Left ventricle myocardium superior (tissue), 1 donor: ENCODE measurements at regions not wholly inside any gene's neighbourhood (a gene's known extent, or its start where the extent isn't known, plus 50 kb on each side); places are given as distances from the start of the nearest gene placed in this dataset.

Experiments used
- ATAC-seq: fragments of 200-7000 bp; cut with Tn5 transposase; one replicate; pipeline ENCODE4 v1.9.1; 2020; ENCODE audit warnings: mild to moderate bottlenecking, moderate library complexity
- DNase-seq: peaks from one replicate; pipeline ENCODE4 v3.0.0-alpha.2; 2020
- intact Hi-C: fragments of 100-400 bp; cut with micrococcal nuclease; formaldehyde crosslinking; loops from one replicate; pipeline ENCODE4 v1.11.0; 2022
- donor health status: DM: no; HTN: yes; CAD: no; lungs with severe emphysema.

GRCh38 chr3:98967758-98968157 lies 66.3 kb upstream of the DCBLD2 start:
- DNase-seq (no peak), ATAC-seq (no peak)
- intact Hi-C loops = no loop called here

- intact Hi-C loops = no loop called here
- DNase-seq (no peak), ATAC-seq (no peak)
Observed at GRCh38 chr3:98966862-98967546, 65.5 kb upstream of the DCBLD2 start.

- ATAC-seq = no peak
- intact Hi-C loops = no loop called here
- DNase-seq = no peak
Observed at GRCh38 chr3:98966434-98966833, 64.9 kb upstream of the DCBLD2 start.

GRCh38 chr3:98964784-98965183 lies 63.3 kb upstream of the DCBLD2 start:
- DNase-seq = no peak
- intact Hi-C loops = no loop called here
- no peak for ATAC-seq

GRCh38 chr3:98963546-98963945 lies 62.1 kb upstream of the DCBLD2 start:
- DNase-seq (no peak), ATAC-seq (no peak)
- intact Hi-C loops = no loop called here

GRCh38 chr3:98962951-98963350 lies 61.5 kb upstream of the DCBLD2 start:
- intact Hi-C loops = no loop called here
- DNase-seq (no peak), ATAC-seq (no peak)

- intact Hi-C loops = no loop called here
- ATAC-seq (no peak), DNase-seq (no peak)
Observed at GRCh38 chr3:98962189-98962930, 60.9 kb upstream of the DCBLD2 start.

- no peak for DNase-seq
- intact Hi-C loops = no loop called here
- no peak for ATAC-seq
Observed at GRCh38 chr3:98961161-98962155, 60.0 kb upstream of the DCBLD2 start.

GRCh38 chr3:98957681-98958080 lies 56.2 kb upstream of the DCBLD2 start:
- ATAC-seq (no peak), DNase-seq (no peak)
- intact Hi-C loops = no loop called here

- no peak for ATAC-seq
- intact Hi-C loops = no loop called here
- DNase-seq = no peak
Observed at GRCh38 chr3:98956008-98956407, 54.5 kb upstream of the DCBLD2 start.

GRCh38 chr3:98954791-98955604 lies 53.5 kb upstream of the DCBLD2 start:
- ATAC-seq = no peak
- DNase-seq = no peak
- intact Hi-C loops = no loop called here

GRCh38 chr3:98954242-98954641 lies 52.7 kb upstream of the DCBLD2 start:
- intact Hi-C loops = no loop called here

GRCh38 chr3:98952404-98952803 lies 50.9 kb upstream of the DCBLD2 start:
- ATAC-seq = no peak
- intact Hi-C loops = no loop called here

More at GRCh38 chr3:98954242-98954641, 52.7 kb upstream of the DCBLD2 start:
- no peak for DNase-seq
- no peak for ATAC-seq

More at GRCh38 chr3:98952404-98952803, 50.9 kb upstream of the DCBLD2 start:
- no peak for DNase-seq
